ENCODE measurements at regions not wholly inside any gene's neighbourhood (a gene's known extent, or its start where the extent isn't known, plus 50 kb on each side); places are given as distances from the start of the nearest gene placed in this dataset.

GRCh38 chr21:35942211-35943144 lies 117.8 kb downstream of the SETD4 start:
- no peaks in the 10 kb centered on the region for H3K36me3 ChIP-seq (ENCODE audit: low read depth)
- H3K9ac ChIP-seq: no peak overlapping the region
- WGBS, 2 experiments (ENCODE audit: low coverage in 1 of 2, low lambda C conversion rate in 2 of 2, missing lambda C conversion rate in 2 of 2): 87 to 89% methylated on average over 8 of the region's 8 CpGs
- H2AFZ ChIP-seq: no peak overlapping the region
- no peaks in the 10 kb centered on the region for H3K4me1 ChIP-seq (ENCODE audit: insufficient read depth)
- TF ChIP-seq EZH2 (IDR thresholded peaks at IDR 0.05; ENCODE audit: insufficient read depth, poor library complexity, severe bottlenecking): no peak
- no peak for TF ChIP-seq EZH2phosphoT487 (IDR thresholded peaks at IDR 0.05; ENCODE audit: insufficient read depth, low read depth)
- no peaks in the 10 kb centered on the region for H3K79me2 ChIP-seq (ENCODE audit: insufficient read depth)
- H3F3A ChIP-seq (ENCODE audit: insufficient read depth): no peaks in the 10 kb centered on the region
- DNase-seq: no peak
- H3K27me3 ChIP-seq (replicated peaks; ENCODE audit: insufficient read depth): no peaks in the 10 kb centered on the region
- no peak overlapping the region for H3K4me3 ChIP-seq
- no peaks in the 10 kb centered on the region for H4K20me1 ChIP-seq (ENCODE audit: insufficient read depth)
- no peaks in the 10 kb centered on the region for H3K9me2 ChIP-seq (ENCODE audit: insufficient read depth)
- no peak overlapping the region for H3K4me2 ChIP-seq (ENCODE audit: unreplicated experiment)
- in situ Hi-C loops (cut with MboI): loop anchor here (25.0 kb wide), 3 partner anchors 880 to 1205 kb away; no protein-coding TSS in a partner anchor
- H3K9me3 ChIP-seq (ENCODE audit: low read depth): no peaks in the 10 kb centered on the region
- H3K27ac ChIP-seq: no peak overlapping the region

DNA sequence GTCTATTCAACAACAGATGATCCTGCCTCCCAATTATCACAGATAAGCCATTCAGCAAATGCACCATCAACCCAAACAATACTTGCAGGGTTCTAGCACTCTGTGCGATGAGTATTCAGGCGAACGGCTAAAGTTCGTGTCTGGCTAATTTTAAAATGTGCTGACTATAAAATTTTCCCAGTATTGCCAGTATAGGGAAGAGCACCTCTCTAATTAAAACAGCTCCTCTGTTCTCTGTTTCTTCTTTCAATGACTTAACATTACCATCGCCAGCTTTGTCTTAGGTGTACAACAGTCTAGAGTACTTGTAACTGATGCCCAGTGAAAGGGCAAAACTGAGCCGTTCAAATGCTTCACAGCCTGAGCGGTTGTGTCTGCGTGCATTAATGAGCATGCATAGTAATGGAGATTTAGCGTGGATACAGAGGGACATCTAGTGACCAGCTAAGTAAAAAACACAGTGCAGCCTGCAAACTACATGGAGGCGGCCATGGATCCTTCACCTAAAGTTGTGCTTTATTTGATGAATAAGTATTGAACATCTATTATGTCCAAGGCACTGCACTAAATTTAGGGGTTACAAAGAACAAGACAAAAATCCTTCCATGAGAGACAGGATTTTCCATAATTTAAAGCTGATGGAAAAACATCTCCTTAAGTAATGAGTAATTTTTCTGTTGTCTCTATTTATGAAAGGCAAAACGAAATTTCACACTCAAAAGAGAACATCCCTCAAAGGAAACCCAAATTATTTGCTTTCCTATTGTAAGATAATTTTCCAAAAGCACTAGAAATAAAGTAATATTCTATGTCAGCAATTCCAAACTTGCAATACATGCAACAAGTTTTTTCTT lies 120.0 kb downstream of the SETD4 start:
- Histone ChIP-seq H3K9me2 (ENCODE audit: insufficient read depth) (no peaks in the 10 kb centered on the region), H2AFZ (peak overlapping the region; percentile 78)

DNA sequence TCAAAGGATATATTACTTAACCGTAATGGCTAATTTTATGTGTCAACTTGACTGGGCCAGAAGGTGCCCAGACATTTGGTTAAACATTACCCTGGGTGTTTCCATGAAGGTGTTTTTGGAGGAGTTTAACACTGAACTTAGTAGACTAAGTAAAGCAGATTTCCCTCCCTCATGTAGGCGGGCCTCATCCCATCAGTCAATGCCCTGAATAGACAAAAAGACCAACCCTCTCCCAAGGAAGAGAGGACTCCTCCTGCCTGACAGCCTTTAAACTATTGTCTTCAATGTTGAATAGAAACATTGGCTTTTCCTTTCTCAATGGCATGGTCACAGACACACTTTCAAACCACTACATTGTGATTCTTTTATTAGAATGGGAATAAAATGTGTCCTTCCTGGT lies 121.9 kb downstream of the SETD4 start:
- in situ Hi-C loops (cut with MboI): loop anchor here (25.0 kb wide), 3 partner anchors 876 to 1201 kb away; no protein-coding TSS in a partner anchor

More for the DNA sequence above, 120.0 kb downstream of the SETD4 start:
- Histone ChIP-seq H3K27me3 (replicated peaks; ENCODE audit: insufficient read depth) (no peaks in the 10 kb centered on the region), H4K20me1 (ENCODE audit: insufficient read depth) (no peaks in the 10 kb centered on the region), H3K4me2 (ENCODE audit: unreplicated experiment) (peak overlapping the region; percentile 77), H3F3A (ENCODE audit: insufficient read depth) (no peaks in the 10 kb centered on the region), H3K79me2 (ENCODE audit: insufficient read depth) (no peaks in the 10 kb centered on the region), H3K4me1 (ENCODE audit: insufficient read depth) (no peaks in the 10 kb centered on the region), H3K36me3 (ENCODE audit: low read depth) (no peaks in the 10 kb centered on the region), H3K9me3 (ENCODE audit: low read depth) (no peaks in the 10 kb centered on the region), H3K9ac (no peak overlapping the region; the same call in 1 of the 2 replicates), H3K27ac (no peak overlapping the region), H3K4me3 (peak overlapping the region; percentile 50)
- peak; percentile 88 for DNase-seq
- no peak for TF ChIP-seq EZH2phosphoT487 (IDR thresholded peaks at IDR 0.05; ENCODE audit: insufficient read depth, low read depth)
- TF ChIP-seq EZH2 (IDR thresholded peaks at IDR 0.05; ENCODE audit: insufficient read depth, poor library complexity, severe bottlenecking): no peak
- in situ Hi-C loops (cut with MboI): loop anchor here (25.0 kb wide), 3 partner anchors 878 to 1203 kb away; no protein-coding TSS in a partner anchor
- WGBS, 2 experiments (ENCODE audit: low coverage in 1 of 2, low lambda C conversion rate in 2 of 2, missing lambda C conversion rate in 2 of 2): 14 to 18% methylated on average over 11 of the region's 11 CpGs

DNA sequence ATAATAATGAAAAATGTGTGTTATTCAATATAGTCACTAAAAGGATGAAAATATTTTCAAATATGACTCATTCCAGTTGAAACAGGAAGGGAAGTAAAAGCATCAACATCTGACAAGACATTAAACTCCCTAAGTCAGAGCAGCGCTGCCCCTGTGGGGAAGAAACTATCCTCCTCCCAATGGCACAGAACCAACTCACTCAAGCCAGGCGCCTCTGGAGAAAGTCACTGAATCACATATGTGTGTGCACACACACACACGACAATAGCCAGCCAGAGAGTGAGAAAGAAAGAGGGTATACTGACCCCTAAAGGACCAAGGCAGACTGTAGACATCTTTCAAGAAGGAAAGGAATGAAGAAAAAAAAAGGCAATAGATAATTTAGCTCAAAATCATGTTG lies 126.9 kb downstream of the SETD4 start:
- Histone ChIP-seq H3K79me2 (ENCODE audit: insufficient read depth) (no peaks in the 10 kb centered on the region), H3K9me3 (ENCODE audit: low read depth) (no peaks in the 10 kb centered on the region), H4K20me1 (ENCODE audit: insufficient read depth) (no peaks in the 10 kb centered on the region), H3K27me3 (replicated peaks; ENCODE audit: insufficient read depth) (no peaks in the 10 kb centered on the region), H3K27ac (peak overlapping the region; percentile 63), H3F3A (ENCODE audit: insufficient read depth) (peaks cover 28% of the 10 kb centered on the region), H3K4me1 (ENCODE audit: insufficient read depth) (peaks cover 24% of the 10 kb centered on the region), H3K9me2 (ENCODE audit: insufficient read depth) (no peaks in the 10 kb centered on the region), H3K9ac (no peak overlapping the region), H3K36me3 (ENCODE audit: low read depth) (no peaks in the 10 kb centered on the region), H3K4me3 (peak overlapping the region; percentile 51), H2AFZ (no peak overlapping the region), H3K4me2 (ENCODE audit: unreplicated experiment) (peak overlapping the region; percentile 85)
- peak; percentile 94 for DNase-seq
- TF ChIP-seq EZH2 (IDR thresholded peaks at IDR 0.05; ENCODE audit: insufficient read depth, poor library complexity, severe bottlenecking): no peak
- no peak for TF ChIP-seq EZH2phosphoT487 (IDR thresholded peaks at IDR 0.05; ENCODE audit: insufficient read depth, low read depth)
- in situ Hi-C loops (cut with MboI): loop anchor here (25.0 kb wide), 3 partner anchors 871 to 1196 kb away; no protein-coding TSS in a partner anchor
- WGBS, 2 experiments (ENCODE audit: low coverage in 1 of 2, low lambda C conversion rate in 2 of 2, missing lambda C conversion rate in 2 of 2): 1 to 2% methylated on average over 3 of the region's 3 CpGs

More for the DNA sequence above, 121.9 kb downstream of the SETD4 start:
- no peaks in the 10 kb centered on the region for H3K9me3 ChIP-seq (ENCODE audit: low read depth)
- H3K9me2 ChIP-seq (ENCODE audit: insufficient read depth): no peaks in the 10 kb centered on the region
- no peak overlapping the region for H2AFZ ChIP-seq
- H4K20me1 ChIP-seq (ENCODE audit: insufficient read depth): no peaks in the 10 kb centered on the region
- H3K36me3 ChIP-seq (ENCODE audit: low read depth): no peaks in the 10 kb centered on the region
- no peak overlapping the region for H3K9ac ChIP-seq
- H3F3A ChIP-seq (ENCODE audit: insufficient read depth): peaks cover 9% of the 10 kb centered on the region
- no peaks in the 10 kb centered on the region for H3K27me3 ChIP-seq (replicated peaks; ENCODE audit: insufficient read depth)
- WGBS, 2 experiments (ENCODE audit: low coverage in 1 of 2, low lambda C conversion rate in 2 of 2, missing lambda C conversion rate in 2 of 2): 97 to 98% methylated on average over 2 of the region's 2 CpGs
- no peak overlapping the region for H3K27ac ChIP-seq
- DNase-seq: no peak
- H3K4me3 ChIP-seq: no peak overlapping the region
- no peaks in the 10 kb centered on the region for H3K79me2 ChIP-seq (ENCODE audit: insufficient read depth)
- TF ChIP-seq EZH2 (IDR thresholded peaks at IDR 0.05; ENCODE audit: insufficient read depth, poor library complexity, severe bottlenecking) (no peak), EZH2phosphoT487 (IDR thresholded peaks at IDR 0.05; ENCODE audit: insufficient read depth, low read depth) (no peak)
- no peak overlapping the region for H3K4me2 ChIP-seq (ENCODE audit: unreplicated experiment)
- peaks cover 8% of the 10 kb centered on the region for H3K4me1 ChIP-seq (ENCODE audit: insufficient read depth)
